HG03571 (cell line): ENCODE measurements at regions not wholly inside any gene's neighbourhood (a gene's known extent, or its start where the extent isn't known, plus 50 kb on each side); places are given as distances from the start of the nearest gene placed in this dataset.
"Not testable (repeated sequence)": the region's sequence is repeated elsewhere in the genome, so short reads cannot be mapped to it uniquely, and the experiment has no call there.

Experiments
- ATAC-seq: cut with Tn5 transposase; IDR thresholded peaks from one replicate; pipeline ENCODE4 v1.9.1; 2021; ENCODE audit not compliant: unreplicated experiment

- no peak for ATAC-seq
These were observed 207.0 kb upstream of the FANCL start for GRCh38 chr2:58448065-58448507.

GRCh38 chr2:58447586-58447985 lies 206.5 kb upstream of the FANCL start:
- no peak for ATAC-seq

DNA sequence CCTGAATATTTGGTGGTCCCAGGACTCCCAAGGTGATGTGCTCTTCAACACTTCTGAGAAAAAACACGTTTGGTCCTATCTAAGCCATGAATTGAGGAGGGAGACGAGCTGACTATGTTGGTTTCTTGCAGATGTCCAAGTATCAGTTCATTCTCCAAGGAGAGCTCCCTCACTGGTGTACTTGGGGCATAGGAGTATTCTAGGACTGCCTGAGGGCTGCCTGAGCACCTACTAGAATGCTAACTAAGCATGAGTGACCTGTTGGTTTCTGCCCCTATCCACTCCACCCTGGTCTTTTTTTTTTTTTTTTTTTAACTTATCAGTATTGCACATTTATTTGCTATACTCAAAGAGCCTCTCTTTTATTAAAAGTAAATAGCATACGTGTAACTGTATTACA lies 200.5 kb upstream of the FANCL start:
- ATAC-seq: no peak

- ATAC-seq: no peak
These were observed 195.7 kb upstream of the FANCL start for GRCh38 chr2:58436872-58437271.

GRCh38 chr2:58435246-58435645 lies 194.1 kb upstream of the FANCL start:
- no peak for ATAC-seq

DNA sequence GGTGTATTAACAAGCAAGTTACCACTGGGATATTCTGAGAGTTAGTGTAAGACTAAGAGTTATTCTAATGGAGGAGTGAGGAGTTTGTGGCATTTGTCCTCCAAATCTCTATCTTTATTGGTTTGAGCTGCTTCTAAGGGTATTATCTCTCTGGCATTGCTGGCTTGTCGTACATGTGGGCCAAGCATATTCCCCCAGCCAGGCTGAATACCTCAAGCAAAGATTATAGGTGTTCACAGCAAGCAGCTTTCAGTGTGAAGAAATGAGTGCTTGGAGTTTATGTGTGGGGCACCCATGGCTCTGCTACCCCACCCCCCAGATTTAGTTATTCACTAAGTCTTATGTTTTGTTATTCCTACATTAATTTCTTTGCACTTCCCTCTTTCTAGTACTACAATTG lies 193.6 kb upstream of the FANCL start:
- ATAC-seq: no peak

DNA sequence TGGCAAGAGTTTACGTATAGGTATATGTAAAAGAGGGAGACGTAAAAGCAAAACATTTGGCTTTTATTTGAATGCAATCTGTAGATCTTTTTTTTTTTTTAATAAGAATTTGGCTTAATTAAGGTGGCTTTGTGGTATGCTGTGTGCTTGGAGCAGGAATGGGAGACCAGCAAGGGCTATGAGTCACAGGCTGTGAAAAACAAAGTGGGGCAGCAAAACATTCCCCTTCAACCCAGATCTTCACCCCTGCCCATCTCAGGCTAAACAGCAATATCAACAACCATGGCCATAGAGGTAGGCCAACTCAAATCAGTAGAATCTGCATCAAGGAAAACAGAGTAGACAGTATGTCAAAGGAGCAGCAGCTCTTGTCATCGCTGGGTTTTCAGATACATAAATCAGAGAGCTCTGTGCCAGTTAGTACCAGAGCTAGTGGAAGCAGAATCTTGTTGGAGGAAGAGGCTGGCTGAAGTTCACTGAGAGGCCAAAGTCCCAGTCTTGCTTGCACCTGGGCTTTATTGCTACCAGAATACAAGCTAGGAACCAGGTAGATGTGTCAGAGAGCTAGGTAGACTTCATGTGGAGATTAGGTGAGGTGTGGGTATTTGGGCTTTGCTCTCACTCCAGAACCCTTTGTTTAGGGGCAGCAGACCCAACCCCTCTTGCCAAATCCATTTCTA lies 191.5 kb upstream of the FANCL start:
- no peak for ATAC-seq

- no peak for ATAC-seq
These were observed 188.1 kb upstream of the FANCL start for GRCh38 chr2:58429014-58429875.

DNA sequence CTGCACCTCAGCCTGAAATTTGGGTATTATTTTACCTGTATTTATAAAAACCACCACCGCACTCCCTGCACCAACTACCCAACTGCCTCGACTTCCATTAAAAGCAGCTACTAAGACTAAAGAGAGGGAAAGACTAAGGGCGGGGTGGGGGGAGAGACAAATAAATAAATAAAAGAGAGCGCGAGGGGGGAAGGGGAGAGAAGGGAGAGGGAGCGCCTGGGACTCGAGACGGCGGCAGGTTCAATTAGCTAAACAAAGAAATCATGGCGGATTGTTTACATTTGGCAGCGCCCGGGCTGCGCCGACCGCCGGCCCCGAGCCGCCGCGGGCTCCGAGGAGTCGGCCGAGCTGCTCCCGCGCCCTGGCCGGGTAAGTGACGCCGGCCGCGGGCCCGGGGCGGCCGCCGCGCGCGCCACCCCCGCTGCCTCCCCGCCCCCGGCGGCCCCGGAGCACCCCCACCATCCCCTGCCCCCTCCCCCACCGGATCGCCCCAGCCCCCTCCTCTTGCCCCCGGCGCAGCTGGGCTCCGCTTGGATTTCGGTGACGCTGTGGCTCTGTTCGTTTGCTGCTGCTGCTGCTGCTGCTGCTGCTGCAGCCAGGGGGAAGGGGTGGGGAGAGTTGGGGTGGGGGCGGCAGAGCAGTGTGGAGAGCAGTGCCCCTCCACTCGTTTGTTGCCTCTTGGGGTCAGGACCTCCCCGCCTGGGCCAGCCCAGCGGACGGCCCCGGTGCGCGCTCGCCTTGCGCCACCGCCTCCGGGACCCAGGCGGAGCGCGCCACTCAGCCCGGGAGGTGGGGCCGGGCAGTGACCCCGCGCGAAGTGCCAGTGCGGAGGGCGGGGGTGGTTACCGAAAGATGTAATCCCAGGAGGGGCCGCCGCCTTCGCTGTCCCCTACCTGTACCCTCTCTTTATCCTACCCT lies 187.2 kb upstream of the FANCL start:
- ATAC-seq: no peak

- ATAC-seq: no peak
These were observed 186.5 kb upstream of the FANCL start for GRCh38 chr2:58427572-58428095.

GRCh38 chr2:58425368-58425767 lies 184.2 kb upstream of the FANCL start:
- no peak for ATAC-seq

GRCh38 chr2:58419983-58420382 lies 178.9 kb upstream of the FANCL start:
- ATAC-seq: no peak

DNA sequence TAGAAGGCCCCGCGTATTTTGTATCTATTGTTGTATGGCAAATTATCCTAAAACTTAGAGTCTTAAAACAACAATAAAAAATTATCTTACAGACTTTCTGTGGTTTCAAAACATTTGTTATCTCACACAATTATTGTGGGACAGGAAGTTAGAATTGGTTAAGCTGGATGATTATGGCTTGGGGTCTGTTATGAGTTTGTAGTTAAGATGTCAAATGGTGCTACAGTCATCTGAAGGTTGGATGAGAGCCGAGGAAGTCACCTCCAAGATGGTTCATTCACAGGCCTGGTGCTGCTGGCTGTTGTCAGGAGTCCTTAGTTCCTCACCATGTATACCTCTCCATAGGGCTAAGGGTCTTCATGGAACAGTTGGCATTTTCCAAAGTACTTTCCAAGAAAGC lies 175.6 kb upstream of the FANCL start:
- no peak for ATAC-seq

DNA sequence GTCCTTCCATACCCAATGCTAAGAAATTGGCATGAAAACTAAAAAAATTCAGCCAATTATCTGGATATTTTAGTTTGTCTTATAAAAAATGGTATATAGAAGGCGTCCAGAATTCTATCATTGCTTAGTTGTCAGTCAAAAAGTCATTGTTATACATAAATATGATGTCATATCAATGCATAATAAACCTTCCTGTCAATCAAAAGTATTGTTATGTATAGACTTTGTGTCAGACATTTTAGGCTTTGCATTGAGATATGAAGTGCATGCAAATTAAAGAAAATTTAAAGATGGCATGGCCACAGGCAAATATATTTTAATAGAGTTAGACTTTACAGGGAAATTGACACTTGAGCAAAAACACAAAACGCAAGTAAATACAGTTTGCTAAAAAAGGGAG lies 173.4 kb upstream of the FANCL start:
- no peak for ATAC-seq

DNA sequence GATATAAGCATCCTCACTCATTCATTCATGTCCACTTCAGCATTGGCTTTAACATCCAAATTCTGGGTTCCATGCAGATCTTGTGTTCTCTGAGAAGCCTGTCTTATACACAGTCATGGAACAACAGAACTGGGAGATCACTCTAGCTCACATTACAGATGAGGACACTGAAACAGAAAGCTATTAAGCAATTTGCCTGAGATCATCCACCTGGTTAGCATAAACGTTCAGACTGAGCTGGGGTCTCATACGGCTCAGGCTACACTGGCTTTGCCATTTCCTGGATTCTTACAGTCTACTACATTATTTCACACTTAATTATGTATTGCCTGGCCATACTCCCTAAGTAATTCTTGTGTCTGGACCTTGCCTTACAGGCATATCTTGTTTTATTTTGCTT lies 169.4 kb upstream of the FANCL start:
- no peak for ATAC-seq

- no peak for ATAC-seq
These were observed 166.4 kb upstream of the FANCL start for GRCh38 chr2:58407487-58407886.

DNA sequence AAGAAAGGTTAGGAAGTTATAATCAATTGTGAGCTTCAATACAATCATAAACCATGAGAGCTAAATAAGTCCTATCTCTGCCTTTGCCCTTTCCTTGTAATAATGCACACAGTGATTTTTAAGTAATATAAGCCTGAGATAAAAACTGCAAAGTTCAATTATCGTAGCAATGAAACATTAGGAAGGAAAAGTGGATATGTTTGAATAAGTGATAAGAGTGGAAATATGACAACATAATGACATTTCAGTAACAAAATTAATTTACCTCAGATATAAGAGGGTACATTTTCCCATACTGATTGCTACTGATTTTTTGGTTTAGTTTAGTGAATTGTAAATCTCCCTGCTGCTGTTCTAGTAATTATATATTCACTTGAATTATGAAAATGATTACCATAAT lies 164.2 kb upstream of the FANCL start:
- ATAC-seq: no peak

DNA sequence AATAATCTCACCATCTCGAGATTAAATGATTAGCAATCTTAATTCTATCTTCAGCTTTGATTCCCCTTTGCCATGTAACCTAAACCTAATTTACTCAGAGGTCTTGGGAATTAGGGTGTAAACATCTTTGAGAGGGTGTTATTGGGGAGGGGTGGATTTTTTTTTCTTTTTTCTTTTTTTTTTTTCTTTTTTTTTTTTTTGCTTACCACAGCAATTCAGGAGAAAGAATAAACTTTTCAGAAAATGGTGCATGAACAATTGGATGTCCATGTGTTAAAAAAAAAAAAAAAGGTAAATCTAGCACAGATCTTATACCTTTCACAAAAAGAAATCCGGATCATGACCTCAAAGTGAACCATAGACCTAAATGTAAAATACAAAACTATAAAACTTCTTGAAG lies 160.8 kb upstream of the FANCL start:
- no peak for ATAC-seq

GRCh38 chr2:58398406-58398805 lies 157.3 kb upstream of the FANCL start:
- ATAC-seq: no peak

DNA sequence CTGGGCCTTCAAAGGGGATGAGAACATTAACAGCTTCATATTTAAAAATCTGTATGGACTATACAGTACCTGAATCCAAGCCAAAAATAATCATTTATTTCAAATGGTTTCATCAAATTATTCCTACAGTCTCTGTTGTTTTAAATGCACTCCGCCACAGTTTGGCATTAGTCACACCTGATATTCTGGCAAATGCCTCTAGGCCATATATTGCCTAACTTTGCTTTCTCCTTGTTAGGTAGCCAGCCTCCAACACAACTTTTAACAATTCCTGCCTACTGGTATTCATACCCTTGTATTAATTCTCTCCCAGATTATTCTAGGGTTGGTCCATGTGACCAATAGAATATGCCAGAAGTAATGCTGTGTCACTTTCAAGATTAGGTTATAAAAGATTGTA lies 146.6 kb upstream of the FANCL start:
- no peak for ATAC-seq

- not testable (repeated sequence) for ATAC-seq
These were observed 145.8 kb upstream of the FANCL start for GRCh38 chr2:58386904-58387303.
